ENCODE measurements at regions not wholly inside any gene's neighbourhood (a gene's known extent, or its start where the extent isn't known, plus 50 kb on each side); places are given as distances from the start of the nearest gene placed in this dataset.

DNA sequence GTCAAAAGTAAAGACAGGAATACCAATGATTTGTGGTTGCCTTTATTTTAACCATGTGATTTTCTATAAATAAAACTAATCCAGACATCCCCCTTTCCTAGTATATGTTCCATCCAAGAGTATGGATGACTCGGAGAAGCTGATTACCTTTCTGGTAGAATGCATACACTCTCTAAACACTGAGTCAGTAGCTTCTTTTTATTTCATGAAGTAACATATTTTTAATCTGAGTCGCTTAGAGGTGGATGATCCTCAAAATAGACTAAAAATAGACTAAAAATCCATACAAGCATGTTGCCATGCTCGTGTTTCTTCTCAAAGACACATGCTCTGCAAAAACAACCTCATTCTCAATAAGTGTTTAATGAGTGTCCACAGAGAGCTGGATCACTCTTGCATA is 263.7 kb downstream of the COL12A1 start:
- Histone ChIP-seq H3K9me3 (ENCODE audit: low read length) (no peaks in the 10 kb centered on the region), H3K4me3 (ENCODE audit: low read length) (no peak overlapping the region), H3K79me2 (ENCODE audit: low read length) (no peaks in the 10 kb centered on the region), H3K27me3 (ENCODE audit: low read length) (no peaks in the 10 kb centered on the region), H3K9ac (ENCODE audit: low read length) (no peak overlapping the region), H3K36me3 (ENCODE audit: low read depth, low read length) (no peaks in the 10 kb centered on the region), H3K9me2 (replicated peaks; ENCODE audit: low read length) (no peaks in the 10 kb centered on the region), H3F3A (ENCODE audit: low read length, unreplicated experiment) (no peaks in the 10 kb centered on the region), H3K4me1 (ENCODE audit: insufficient read depth, low read length) (peaks cover 8% of the 10 kb centered on the region), H3K4me2 (ENCODE audit: low read length) (no peak overlapping the region), H4K20me1 (ENCODE audit: low read length) (no peaks in the 10 kb centered on the region), H2AFZ (ENCODE audit: low read length) (no peak overlapping the region), H3K27ac (ENCODE audit: low read length) (no peak overlapping the region)
- peak; percentile 32 for DNase-seq
- no peak for TF ChIP-seq EZH2 (IDR thresholded peaks at IDR 0.05; ENCODE audit: low read length, unreplicated experiment)
- TF ChIP-seq EZH2phosphoT487 (IDR thresholded peaks at IDR 0.05; ENCODE audit: borderline replicate concordance, low read length) = no peak
- TF ChIP-seq, protein P1, sequence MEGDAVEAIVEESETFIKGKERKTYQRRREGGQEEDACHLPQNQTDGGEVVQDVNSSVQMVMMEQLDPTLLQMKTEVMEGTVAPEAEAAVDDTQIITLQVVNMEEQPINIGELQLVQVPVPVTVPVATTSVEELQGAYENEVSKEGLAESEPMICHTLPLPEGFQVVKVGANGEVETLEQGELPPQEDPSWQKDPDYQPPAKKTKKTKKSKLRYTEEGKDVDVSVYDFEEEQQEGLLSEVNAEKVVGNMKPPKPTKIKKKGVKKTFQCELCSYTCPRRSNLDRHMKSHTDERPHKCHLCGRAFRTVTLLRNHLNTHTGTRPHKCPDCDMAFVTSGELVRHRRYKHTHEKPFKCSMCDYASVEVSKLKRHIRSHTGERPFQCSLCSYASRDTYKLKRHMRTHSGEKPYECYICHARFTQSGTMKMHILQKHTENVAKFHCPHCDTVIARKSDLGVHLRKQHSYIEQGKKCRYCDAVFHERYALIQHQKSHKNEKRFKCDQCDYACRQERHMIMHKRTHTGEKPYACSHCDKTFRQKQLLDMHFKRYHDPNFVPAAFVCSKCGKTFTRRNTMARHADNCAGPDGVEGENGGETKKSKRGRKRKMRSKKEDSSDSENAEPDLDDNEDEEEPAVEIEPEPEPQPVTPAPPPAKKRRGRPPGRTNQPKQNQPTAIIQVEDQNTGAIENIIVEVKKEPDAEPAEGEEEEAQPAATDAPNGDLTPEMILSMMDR (conservative IDR thresholded peaks at IDR 0.05; ENCODE audit: low read depth, low read length) = no peak
- ChIA-PET CTCF (interaction anchor here (0.7 kb wide), 1 partner anchor 190 kb away, joined by 3 read pairs; no protein-coding TSS in a partner anchor), POLR2A (ENCODE audit: unreplicated experiment) (no interaction called here)
- no TSS peak for BruUV-seq (replicated peaks)
- intact Hi-C loops (cut with micrococcal nuclease) = no loop called here
- peak; percentile 49; the same call in 1 of the 2 replicates for ATAC-seq

DNA sequence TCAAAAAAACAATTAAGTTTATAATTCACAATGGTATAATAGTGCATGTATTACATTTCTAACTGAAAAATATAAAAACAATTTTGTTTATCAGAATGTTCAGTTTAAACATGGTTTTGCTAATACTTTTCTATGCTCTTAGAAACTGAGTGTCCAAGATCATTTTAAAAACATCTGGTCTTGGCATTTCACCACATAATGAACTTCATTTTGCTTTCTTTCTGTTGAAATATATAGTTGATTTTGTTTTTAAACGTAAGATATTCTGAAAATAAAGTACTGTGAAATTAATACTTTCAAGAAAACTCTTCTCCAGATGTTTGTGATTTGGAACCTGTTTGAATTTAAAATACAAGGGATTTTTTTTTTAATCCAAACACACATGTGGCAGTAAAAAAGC is 264.4 kb downstream of the COL12A1 start:
- Histone ChIP-seq H3K79me2 (ENCODE audit: low read length) (no peaks in the 10 kb centered on the region), H3K4me1 (ENCODE audit: insufficient read depth, low read length) (peaks cover 7% of the 10 kb centered on the region; the same call in 1 of the 2 replicates), H3K27ac (ENCODE audit: low read length) (no peak overlapping the region), H3K4me3 (ENCODE audit: low read length) (no peak overlapping the region), H4K20me1 (ENCODE audit: low read length) (no peaks in the 10 kb centered on the region), H3K9me2 (replicated peaks; ENCODE audit: low read length) (no peaks in the 10 kb centered on the region), H3F3A (ENCODE audit: low read length, unreplicated experiment) (no peaks in the 10 kb centered on the region), H2AFZ (ENCODE audit: low read length) (no peak overlapping the region), H3K9ac (ENCODE audit: low read length) (no peak overlapping the region), H3K9me3 (ENCODE audit: low read length) (no peaks in the 10 kb centered on the region), H3K27me3 (ENCODE audit: low read length) (no peaks in the 10 kb centered on the region), H3K36me3 (ENCODE audit: low read depth, low read length) (no peaks in the 10 kb centered on the region), H3K4me2 (ENCODE audit: low read length) (no peak overlapping the region)
- ChIA-PET POLR2A (ENCODE audit: unreplicated experiment) (no interaction called here), CTCF (no interaction called here)
- no peak for TF ChIP-seq EZH2phosphoT487 (IDR thresholded peaks at IDR 0.05; ENCODE audit: borderline replicate concordance, low read length)
- no peak for TF ChIP-seq EZH2 (IDR thresholded peaks at IDR 0.05; ENCODE audit: low read length, unreplicated experiment)
- TF ChIP-seq, protein P1 (conservative IDR thresholded peaks at IDR 0.05; ENCODE audit: low read depth, low read length) = no peak
- ATAC-seq (no peak), DNase-seq (no peak)
- intact Hi-C loops (cut with micrococcal nuclease) = no loop called here
- no TSS peak for BruUV-seq (replicated peaks)

DNA sequence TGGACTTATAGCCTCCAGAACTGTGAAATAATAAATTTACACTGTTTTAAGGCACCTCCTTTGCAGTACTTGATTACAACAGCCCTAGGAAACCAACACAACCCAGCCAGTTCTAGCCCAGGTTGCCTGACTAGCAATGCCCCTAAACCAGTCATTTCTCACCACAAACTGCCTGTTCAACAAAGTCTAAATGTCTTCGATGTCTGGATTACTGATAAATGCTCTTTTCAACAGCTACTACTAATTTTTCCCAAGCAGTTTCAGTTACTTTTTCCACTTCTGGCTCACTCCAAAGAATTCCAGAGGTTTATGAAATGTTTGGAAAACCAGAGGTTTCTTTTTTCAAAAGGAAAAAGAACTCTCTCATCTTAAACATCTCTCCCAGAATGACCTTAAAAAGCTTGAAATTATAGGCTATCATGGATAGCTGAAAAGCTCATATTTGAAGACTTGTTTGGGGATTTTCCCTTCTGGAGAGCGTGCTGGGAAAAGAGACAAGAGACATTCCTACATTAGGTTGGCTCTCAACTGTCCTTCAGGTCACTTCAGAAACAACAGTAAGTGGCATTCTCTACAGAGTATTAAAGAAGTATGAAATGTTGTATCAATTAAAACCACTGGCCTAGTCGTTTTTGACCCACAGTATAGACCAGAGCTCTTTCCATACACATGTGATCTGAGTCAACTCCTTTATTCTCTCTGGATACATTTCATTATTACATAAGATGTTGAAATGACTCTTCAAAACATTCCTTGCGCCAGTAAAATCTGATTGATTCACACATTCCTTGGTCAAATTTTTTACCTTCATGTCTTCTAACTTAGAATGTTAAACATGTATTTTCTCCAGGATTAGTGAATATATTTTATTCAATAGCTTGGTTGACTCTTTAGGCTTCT is 265.9 kb downstream of the COL12A1 start:
- BruUV-seq (replicated peaks) = no TSS peak
- no peak overlapping the region for H3K4me2 ChIP-seq (ENCODE audit: low read length)
- ATAC-seq (no peak), DNase-seq (no peak)
- no peak overlapping the region for H3K4me3 ChIP-seq (ENCODE audit: low read length)
- H3F3A ChIP-seq (ENCODE audit: low read length, unreplicated experiment) = no peaks in the 10 kb centered on the region
- peaks cover 7% of the 10 kb centered on the region; the same call in 1 of the 2 replicates for H3K4me1 ChIP-seq (ENCODE audit: insufficient read depth, low read length)
- ChIA-PET CTCF (no interaction called here), POLR2A (ENCODE audit: unreplicated experiment) (no interaction called here)
- H3K27me3 ChIP-seq (ENCODE audit: low read length) = no peaks in the 10 kb centered on the region
- TF ChIP-seq, protein P1 (conservative IDR thresholded peaks at IDR 0.05; ENCODE audit: low read depth, low read length) = no peak
- no peak for TF ChIP-seq EZH2 (IDR thresholded peaks at IDR 0.05; ENCODE audit: low read length, unreplicated experiment)
- no peak for TF ChIP-seq EZH2phosphoT487 (IDR thresholded peaks at IDR 0.05; ENCODE audit: borderline replicate concordance, low read length)
- no peak overlapping the region for H2AFZ ChIP-seq (ENCODE audit: low read length)
- H3K9ac ChIP-seq (ENCODE audit: low read length) = no peak overlapping the region
- no peaks in the 10 kb centered on the region for H4K20me1 ChIP-seq (ENCODE audit: low read length)
- H3K9me3 ChIP-seq (ENCODE audit: low read length) = no peaks in the 10 kb centered on the region
- no peaks in the 10 kb centered on the region for H3K36me3 ChIP-seq (ENCODE audit: low read depth, low read length)
- H3K27ac ChIP-seq (ENCODE audit: low read length) = no peak overlapping the region
- H3K79me2 ChIP-seq (ENCODE audit: low read length) = no peaks in the 10 kb centered on the region
- intact Hi-C loops (cut with micrococcal nuclease) = loop anchor here (1.0 kb wide), 1 partner anchor 264 kb away; no protein-coding TSS in a partner anchor
- H3K9me2 ChIP-seq (replicated peaks; ENCODE audit: low read length) = no peaks in the 10 kb centered on the region
